NCI-H1092 (cell line): ENCODE measurements at regions not wholly inside any gene's neighbourhood (a gene's known extent, or its start where the extent isn't known, plus 50 kb on each side); places are given as distances from the start of the nearest gene placed in this dataset.
"Not testable (repeated sequence)": the region's sequence is repeated elsewhere in the genome, so short reads cannot be mapped to it uniquely, and the experiment has no call there.

Source experiments
- DNase-seq: peaks from one replicate; lab custom pipeline; 2025; lab: John Stamatoyannopoulos, UW

DNA sequence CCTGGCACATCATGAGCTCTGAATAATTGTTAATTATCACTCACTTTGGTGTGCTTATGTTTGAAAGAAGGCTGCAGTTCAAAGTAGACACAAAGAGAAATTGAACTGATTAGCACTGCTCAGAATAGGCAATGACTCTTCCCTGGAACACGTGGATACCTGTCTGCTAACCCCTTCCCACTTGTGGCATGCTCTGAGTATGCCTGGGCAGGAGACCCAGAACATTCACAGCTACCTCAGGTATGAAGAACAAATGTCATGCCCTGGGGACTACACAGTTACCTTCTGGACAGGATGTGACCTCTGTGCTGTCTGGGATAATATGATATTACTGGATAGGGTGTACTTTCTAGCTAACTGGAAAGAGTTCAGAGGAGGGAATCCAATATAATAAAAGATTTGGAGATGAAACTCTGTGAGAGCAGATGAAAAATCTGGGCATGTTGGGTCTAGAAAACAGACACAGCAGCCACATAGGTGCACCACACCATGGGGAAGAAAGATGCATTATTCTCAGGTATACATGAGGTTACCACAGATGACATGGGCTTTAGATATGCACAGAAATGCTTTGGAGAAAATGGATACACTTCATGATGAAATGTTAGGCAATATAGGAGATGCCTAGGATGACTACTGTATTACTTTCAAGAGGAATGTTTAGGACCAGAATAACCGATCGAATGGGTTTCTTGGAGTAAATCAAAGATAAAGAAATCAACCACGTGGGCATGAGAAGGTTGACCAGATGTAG lies 324.2 kb upstream of the PREP start:
- no peak for DNase-seq

DNA sequence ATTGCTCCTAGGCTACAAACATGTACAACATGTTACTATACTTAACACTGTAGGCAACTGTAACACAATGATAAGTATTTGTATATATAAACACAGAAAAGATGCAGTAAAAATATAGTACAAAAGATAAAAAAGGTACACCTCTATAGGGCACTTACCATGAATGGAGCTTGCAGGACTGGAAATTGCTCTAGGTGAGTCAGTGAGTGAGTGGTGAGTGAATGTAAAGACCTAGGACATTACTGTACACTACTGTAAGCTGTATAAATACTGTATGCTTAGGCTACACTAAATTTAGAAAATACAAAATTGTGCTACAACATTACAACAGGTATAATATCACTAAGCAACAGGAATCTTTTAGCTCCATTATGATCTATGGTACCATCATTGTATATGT lies 312.0 kb upstream of the PREP start:
- no peak for DNase-seq

DNA sequence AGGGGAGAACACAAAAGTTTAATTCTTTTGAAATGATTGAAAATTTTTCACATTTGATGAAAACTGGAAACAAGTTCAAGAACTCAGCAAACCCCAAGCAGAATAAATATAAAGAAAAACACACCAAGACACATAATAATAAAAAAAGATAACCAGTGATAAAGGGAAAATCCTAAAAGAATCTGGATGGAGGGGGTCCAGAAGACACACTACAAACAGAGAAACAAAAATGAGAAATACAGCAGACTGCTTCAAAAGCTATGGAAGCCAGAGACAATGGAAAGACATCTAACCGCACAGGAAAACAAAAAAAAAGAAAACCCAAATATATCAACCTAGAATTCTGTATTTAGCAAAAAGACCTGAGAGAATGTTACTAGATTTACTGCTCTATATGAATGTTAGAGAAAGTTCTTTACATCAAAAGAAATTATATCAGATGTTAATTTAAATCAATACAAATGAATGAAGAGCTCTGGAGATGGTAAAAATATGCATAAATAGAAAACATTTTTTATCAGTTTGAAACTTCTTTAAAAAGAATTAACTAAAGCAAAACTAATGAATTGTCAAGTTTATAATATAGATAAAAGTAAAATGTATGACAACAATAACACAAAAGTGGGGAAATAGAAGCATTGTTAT lies 310.7 kb upstream of the PREP start:
- no peak for DNase-seq

DNA sequence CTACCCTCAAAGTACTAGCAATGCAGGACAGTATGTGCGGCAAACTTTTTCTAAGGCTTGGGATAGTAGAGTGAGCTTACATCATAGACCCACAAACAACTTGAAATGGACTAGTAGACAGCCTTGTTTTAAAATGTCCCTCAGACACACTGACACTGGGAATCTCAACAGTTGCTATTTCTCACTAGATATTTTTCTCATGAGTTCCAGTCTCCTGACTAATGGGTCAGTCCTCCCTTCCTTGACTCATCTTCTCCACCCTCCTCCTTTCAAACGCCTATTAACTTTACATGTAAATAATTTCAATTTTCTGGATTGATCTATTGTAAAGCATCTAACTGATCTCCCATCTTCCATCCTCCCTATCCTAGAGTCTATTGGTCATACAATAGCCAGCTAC lies 308.3 kb upstream of the PREP start:
- no peak for DNase-seq

DNA sequence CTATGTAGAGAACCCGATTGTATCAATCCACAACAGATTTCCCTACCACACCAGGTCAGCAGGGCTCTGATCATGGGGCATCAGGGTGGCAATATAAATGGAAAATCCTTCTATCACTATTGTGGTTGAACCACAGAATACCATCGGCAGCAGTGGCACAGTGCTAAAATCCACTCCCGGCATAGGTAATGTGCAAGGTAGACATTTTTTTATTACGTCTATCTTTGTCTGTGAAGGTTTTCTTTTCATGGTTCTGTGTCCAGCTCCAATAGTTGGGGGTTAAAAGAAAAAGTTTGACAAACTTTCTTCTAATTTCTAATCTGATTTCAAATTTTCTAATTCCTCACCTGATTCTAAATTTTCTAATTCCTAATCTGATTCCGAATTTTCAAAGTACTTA lies 302.7 kb upstream of the PREP start:
- DNase-seq, result no peak

DNA sequence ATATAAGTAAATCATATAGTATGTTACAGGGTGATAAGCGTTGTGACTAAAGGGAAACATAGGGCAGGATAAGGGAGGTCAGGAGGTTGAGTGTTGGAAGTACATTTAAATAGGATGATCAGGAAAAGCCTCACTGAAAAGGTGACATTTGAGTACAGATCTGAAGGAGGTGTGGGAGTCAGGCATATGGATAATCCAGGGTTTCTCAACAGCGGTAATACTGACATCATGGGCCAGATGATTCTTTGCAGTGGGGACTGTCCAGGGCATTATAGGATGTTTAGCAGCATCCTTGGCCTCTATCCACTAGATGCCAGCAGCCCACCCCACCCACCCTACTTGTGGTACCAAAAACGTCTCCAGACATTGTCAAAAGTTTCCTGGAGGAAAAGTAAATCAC lies 292.6 kb upstream of the PREP start:
- DNase-seq, result no peak

DNA sequence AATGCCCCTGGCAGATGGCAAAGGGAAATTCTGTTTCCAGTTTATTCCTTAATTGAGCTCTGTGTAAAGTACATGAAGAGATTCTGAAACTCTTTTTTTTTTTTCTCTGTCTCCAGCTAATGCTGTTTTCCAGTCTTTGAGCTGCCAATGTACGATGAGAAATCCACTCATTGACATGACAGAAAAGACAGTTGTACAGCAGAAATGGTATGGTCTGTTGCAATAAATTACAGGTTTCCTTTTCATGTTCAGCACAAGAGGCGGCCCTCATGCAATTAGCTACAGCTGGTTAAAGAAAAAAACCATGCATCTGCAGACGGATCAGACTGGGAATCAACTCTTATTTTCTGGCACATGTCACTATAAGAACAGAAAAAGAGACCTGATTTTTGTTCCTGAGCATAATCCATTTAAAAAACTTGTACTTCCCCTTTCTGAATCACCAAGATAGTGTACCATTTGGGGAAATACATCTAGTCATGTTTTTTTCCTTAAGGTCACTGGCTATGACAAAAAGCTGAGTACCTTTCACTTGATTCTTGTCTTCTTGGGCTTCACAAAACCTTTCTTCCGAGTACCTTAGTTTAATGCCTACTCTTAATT lies 289.8 kb upstream of the PREP start:
- no peak for DNase-seq

DNA sequence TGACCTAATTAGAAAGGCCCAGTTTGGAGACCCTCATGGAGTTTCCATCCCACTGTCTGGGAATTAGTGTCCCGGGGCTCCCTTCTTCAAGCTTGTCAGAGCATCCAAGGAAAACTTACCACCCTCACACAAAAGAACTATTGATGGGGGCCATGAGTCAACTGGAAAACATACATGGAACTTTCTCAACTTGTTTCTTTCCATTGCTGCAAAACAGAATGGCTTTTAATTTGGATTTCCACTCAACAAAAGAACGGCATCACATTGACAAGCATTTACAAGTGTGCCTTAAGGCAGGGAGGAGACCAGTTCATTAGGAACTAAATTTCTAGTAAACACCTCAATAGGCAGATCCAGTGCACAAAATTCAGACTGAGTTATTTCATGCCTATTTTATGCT lies 289.1 kb upstream of the PREP start:
- no peak for DNase-seq

DNA sequence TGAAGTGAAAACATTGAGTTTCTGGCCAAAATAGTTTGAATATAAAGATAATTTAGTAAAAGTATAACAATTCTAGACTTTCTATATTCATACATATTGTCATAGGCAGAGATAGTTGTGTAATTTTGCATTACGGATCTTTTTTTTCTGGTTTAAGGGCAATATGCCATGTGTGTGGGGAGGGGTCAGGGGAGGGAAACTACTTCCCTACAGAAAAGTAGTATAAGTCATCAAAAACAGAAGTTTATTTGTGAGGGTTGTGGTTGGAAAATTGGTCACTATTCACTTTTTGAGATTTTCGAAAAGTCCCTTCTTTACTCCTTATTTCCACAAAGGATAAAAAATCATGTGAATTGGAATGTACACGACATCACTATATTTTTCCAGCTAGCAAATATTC lies 288.2 kb upstream of the PREP start:
- no peak for DNase-seq

DNA sequence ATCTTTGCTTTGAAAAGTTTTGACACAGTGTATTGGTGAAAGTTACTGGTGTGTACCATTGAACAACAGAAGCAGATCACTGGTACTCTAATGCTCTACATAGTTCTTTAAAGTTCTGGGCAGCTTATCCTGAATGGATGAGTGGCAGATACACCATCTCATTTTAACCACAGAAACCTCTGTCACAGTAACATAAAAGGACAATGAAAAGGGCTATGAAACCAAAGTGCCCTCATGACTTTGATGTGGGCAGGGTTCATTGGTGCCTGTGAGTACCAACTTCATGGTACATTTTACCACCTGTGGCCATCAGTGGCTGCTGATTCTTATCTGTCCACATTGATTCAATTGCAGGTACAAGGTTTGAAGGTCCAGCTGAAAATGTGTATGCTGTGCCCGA lies 285.7 kb upstream of the PREP start:
- DNase-seq, result no peak

DNA sequence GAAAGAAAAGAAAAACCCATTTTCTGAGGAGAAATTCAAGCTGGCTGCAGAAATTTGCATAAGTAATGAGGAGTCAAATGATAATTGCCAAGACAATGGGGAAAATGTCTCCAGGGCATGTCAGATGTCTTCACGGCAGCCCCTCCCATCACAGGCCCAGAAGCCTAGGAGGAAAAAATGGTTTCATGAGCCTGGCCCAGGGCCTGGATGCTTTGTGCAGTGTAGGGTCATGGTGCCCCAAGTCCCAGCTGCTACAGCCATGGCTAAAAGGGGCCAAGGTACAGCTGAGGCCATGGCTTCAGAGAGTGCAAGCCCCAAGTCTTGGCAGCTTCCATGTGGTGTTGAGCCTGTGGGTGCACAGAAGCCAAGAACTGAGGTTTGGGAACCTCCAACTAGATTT lies 283.9 kb upstream of the PREP start:
- not testable (repeated sequence) for DNase-seq

DNA sequence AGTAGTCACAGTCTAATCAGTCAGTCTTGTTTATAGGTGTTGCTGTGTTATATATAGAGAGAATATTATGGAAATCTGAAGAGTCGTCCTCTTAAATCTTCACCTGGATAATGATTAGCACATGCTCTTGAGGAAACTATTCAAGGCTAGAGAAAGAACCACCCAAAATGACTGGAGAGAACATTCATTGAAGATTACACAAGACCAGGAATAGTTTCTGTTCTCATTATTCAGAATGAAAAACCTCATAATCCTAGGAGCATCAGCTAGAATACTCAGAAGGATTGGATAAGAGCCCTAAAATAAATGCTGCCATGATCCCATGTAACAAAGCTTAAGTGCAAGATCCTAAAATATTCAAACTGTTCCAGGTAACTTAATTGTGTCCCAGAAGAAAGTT lies 278.2 kb upstream of the PREP start:
- DNase-seq, result no peak

DNA sequence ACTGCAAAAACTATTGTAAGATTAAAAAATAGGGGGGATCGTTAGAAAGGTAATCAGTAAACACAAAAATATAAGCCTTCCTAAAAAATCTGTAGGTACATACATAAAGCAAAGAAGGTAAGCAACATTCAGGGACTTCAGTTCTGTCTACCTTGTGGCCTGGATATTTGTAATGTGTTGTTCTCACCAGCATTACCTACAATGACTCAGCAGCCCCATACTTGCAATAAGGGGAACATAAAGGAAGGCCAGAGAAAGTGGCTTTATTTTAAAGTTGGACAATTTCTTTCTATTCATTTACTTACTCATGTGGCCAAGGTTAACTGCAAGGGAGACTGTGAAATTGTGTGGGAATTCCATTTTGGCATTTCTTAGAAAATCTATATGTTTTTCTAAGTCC lies 277.2 kb upstream of the PREP start:
- DNase-seq, result no peak

DNA sequence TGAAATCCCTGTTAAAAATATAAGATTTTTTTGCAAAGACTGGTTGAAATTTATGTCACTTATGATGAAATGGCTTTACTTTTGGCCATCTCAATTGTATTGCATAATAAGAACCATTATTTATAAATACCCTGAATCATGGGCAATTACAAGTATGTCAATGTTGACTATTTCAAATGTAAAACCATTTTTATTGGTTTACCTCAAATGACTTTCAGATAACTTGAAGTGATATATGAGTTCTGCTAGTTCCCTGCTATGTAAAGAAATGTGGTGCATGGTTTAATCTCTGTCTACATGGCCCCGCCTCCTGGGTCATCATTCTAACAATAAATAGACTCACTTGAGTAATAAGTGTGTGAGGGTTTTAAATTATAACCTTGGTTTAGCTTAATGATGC lies 275.6 kb upstream of the PREP start:
- DNase-seq, result no peak

DNA sequence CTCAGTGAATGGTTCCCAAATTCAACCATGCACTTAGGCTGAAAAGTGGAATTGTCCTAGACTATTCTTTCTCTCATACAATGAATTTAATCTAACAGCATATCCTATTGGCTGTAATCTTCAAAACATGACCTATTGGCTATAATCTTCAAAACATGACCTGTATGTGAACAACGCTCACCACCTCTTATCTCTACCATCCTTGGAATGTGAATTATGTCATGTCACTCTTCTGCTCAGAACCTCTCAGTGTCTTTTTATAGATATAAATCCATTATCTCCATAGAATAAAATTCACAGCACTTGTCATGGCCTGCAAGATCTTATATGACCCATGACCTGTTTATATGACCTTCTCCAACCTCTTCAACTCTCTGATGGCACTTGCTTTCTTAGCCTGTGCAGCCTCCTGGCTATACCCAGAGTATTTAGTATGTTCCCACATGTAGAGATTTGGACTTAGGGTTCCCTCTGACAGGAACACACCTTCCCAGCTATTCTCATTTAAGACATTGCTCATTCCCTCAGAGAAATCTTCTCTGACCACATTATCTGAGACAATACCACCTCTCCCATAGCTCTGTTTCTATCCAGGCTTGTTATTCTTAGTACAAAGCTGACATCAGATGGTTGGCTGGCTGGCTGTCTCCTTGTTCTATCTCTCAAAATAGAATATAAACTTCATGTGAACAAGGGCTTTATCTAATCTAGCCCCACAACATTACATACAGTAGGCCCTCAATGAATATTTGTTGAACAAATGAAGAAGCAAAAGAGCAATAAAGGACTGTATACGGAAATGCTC lies 275.0 kb upstream of the PREP start:
- DNase-seq, result no peak

DNA sequence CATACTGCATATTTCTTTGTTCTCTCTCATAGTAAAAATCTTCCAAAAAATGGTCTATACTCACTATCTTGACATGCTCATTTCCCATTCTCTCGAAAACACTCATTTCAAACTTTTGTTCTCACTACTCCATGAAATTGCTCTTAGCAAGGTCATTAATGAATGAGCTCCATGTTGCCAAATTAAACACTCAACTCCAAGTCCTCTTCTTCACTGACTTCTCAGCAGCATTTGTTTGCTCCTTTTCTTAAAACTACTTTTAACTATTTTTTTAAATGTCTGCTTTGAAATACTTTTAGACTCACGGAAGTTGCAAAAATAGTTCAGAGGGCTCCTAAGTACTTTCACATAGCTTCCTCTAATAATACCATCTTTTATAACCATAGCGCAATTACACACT lies 274.0 kb upstream of the PREP start:
- DNase-seq, result no peak

DNA sequence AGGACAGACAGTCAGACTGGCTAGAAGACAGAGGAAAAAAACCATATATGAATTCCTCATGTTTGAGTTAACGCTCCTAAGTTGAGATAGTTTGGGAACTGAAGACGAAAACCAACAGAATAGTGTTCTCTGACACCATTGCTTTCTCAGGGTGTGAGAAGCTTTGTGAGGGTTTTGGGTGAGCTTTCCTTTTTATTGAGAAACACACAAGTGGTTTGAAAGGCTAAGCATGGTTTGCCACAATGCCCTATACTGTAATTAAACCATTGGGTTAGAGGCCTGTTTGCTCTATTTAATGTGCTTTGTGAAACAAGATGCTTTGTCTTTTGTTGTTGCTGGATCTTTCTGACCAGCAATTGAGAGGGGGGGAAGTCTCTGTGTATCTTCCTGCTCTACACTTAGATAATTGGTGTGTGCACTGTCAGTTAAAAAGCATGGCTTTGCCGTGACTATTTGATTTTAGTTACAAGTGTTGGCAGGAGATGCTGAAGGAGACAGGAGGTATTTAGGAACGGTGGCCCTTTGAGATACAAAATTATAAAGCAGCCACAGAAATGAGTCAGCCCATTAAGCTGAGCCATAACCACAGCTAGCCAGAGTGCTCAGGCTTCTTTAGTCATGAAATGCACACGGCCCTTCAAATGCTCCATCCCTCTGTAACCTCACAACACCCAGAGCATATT lies 273.0 kb upstream of the PREP start:
- no peak for DNase-seq

DNA sequence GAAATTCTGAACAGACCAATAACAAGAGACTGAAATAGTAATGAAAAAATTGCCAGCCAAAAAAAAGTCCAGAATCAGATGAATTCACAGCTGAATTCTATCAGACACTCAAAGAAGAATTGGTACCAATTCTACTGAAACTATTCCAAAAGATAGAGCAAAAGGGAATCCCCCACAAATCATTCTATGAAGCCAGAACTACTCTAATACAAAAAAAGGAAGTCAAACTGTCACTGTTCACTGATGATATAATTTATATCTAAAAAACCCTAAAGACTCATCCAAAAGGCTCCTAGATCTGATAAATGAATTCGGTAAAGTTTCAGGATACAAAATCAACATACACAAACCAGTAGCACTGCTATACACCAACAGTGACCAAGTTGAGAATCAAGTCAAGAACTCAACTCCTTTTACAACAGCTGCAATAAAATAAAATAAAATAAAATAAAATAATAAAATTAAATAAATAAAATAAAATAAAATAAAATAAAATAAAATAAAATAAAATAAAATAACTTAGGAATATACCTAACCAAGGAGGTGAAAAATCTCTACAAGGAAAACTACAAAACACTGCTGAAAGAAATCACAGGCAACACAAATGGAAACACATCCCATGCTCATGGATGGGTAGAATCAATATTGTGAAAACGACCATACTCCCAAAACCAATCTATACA lies 270.1 kb upstream of the PREP start:
- not testable (repeated sequence) for DNase-seq

DNA sequence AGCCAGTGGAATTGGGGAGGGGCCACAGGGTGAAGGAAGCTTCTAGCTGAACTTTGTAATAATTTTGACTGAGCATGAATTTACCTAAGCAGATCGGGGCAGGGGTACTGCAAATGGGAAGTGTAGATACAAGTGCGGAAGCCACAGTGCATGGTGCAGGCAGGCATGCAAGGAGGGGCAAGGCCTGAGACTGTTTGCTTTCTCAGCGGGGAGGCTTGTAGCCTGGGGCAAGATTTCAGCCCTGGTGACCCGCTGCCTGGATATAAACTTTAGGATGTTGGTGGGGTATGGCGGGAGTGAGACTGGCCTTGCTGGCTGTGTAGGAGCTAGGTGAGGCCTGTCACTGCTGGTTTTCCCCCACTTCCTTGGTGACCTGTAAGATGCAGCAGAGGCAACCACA lies 266.4 kb upstream of the PREP start:
- DNase-seq, result no peak

DNA sequence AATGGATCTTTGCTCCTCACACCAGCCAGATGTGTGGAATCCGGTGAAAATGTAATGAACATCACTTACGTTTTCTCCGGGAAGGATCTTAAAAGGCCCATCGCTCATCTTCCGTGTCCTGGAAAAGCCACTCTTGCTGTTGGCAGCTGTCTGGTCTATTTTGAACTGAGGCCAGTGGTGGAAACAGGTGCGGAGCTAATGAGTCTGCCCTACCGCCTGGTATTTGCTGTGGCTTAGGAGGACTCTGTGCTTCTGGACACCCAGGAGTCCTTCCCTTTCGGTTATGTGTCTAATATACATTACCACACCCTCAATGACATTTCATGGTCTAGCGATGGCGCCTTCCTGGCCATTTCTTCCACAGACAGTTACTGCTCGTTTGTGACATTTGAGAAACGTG lies 264.2 kb upstream of the PREP start:
- DNase-seq, result no peak

DNA sequence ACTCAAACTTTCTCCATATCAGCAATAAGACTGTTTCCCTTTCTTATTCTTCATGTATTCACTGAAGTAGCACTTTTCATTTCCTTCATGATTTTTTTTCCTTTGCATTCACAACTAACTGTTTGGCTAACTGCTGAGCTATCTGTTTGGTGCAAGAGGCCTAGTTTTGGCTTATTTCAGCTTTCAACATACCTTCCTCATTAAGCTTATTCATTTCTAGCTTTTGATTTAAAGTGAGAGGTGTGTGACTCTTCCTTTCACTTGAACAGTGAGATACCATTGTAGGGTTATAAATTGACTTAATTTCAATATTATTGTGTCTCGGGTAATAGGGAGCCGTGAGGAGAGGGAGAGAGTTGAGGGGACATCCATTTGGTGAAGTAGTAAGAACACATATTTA lies 262.0 kb upstream of the PREP start:
- DNase-seq, result no peak

DNA sequence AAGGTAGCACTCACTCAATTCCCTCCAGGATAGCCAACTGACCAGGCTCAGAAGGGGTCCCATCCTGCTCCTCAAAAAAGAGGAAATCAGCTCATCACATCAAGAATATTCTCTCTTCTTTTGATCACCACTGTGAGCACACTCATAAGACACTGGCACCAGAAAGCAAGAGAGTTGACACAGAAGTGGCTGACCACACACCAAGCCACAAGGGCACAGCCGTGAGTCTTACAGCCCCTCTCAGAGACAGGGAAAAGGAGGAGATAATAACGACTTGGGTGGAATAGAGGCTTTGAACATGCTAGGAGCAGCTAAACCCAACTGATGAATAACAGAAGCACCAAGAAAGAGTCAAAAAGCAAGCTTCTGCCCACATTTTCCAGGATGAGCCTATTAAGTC lies 249.1 kb upstream of the PREP start:
- DNase-seq, result no peak
